Testis (tissue), 2 donors: ENCODE measurements at regions not wholly inside any gene's neighbourhood (a gene's known extent, or its start where the extent isn't known, plus 50 kb on each side); places are given as distances from the start of the nearest gene placed in this dataset.

Experiments used
- DNase-seq: peaks from one replicate; pipeline ENCODE4 v3.0.0-alpha.2; 2019
- H3K27ac ChIP-seq, 2 donors: fragments of 200-600 bp; sonication (generic); one replicate each; pipeline ENCODE4 v1.5.1; 2019
- H3K27me3 ChIP-seq: fragments of 200-600 bp; sonication (generic); one replicate; pipeline ENCODE4 v1.5.1; 2019
- H3K36me3 ChIP-seq: fragments of 200-600 bp; sonication (generic); one replicate; pipeline ENCODE4 v1.5.1; 2017; ENCODE audit warnings: low read depth; ENCODE audit errors: missing control alignments
- H3K4me1 ChIP-seq: fragments of 200-600 bp; sonication (generic); one replicate; pipeline ENCODE4 v1.5.1; 2019
- H3K4me3 ChIP-seq, 2 donors: fragments of 200-600 bp; sonication (generic); one replicate each; pipeline ENCODE4 v1.5.1; 2017 to 2019
- H3K9me3 ChIP-seq: fragments of 200-600 bp; sonication (generic); one replicate; pipeline ENCODE4 v1.5.1; 2017
- POLR2A ChIP-seq: fragments of 450-650 bp; IDR thresholded peaks from one replicate; pipeline ENCODE4 v1.6.1; 2017; ENCODE audit warnings: antibody characterized with exemption, mild to moderate bottlenecking, moderate library complexity
- WGBS, 2 donors: methylation state at CpG; one replicate each; pipeline ENCODE4 v1.1.5; 2018; 5-methylcytosine and 5-hydroxymethylcytosine counted together
- intact Hi-C: fragments of 100-400 bp; cut with DNase I; formaldehyde crosslinking; loops from one replicate; pipeline ENCODE4 v1.15.1; 2023; ENCODE audit warnings: low total_unique reads
- TF ChIP-seq, protein P1 (sequence below), 3 experiments: fragments of 450-650 bp in 2 of 3; fragments of 200-600 bp in 1 of 3; sonication (generic) in 1 of 3; IDR thresholded peaks; one replicate each; pipeline ENCODE4 v1.5.1; 2016 to 2019; ENCODE audit warnings: antibody characterized with exemption in 3 of 3, mild to moderate bottlenecking in 2 of 3, moderate library complexity in 1 of 3

DNA sequence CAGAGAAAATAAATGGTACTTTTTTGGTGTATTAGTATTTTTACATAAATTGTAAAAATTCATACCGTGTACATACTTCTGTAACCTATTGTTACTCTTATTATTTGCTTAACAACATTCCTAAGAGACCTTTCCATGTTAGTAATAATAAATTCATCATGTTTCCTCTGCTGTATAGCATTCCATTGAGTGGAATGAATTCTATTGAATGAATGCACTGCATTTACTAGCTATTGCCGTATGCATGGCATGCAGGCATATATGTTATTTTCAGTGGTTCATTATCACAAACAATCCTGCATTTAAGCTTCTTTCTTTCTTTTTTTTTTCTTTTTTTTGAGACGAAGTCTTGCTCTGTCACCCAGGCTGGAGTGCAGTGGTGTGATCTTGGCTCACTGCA lies 137.6 kb upstream of the TBX3 start:
- no peak overlapping the region for H3K4me3 ChIP-seq
- H3K4me1 ChIP-seq: peaks cover 6% of the 10 kb centered on the region
- intact Hi-C loops: no loop called here
- H3K9me3 ChIP-seq: no peaks in the 10 kb centered on the region
- no peaks in the 10 kb centered on the region for H3K27me3 ChIP-seq
- no peaks in the 10 kb centered on the region for H3K36me3 ChIP-seq
- TF ChIP-seq, protein P1, sequence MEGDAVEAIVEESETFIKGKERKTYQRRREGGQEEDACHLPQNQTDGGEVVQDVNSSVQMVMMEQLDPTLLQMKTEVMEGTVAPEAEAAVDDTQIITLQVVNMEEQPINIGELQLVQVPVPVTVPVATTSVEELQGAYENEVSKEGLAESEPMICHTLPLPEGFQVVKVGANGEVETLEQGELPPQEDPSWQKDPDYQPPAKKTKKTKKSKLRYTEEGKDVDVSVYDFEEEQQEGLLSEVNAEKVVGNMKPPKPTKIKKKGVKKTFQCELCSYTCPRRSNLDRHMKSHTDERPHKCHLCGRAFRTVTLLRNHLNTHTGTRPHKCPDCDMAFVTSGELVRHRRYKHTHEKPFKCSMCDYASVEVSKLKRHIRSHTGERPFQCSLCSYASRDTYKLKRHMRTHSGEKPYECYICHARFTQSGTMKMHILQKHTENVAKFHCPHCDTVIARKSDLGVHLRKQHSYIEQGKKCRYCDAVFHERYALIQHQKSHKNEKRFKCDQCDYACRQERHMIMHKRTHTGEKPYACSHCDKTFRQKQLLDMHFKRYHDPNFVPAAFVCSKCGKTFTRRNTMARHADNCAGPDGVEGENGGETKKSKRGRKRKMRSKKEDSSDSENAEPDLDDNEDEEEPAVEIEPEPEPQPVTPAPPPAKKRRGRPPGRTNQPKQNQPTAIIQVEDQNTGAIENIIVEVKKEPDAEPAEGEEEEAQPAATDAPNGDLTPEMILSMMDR (IDR thresholded peaks at IDR 0.05): no peak
- no peak for TF ChIP-seq POLR2A
- WGBS, 2 donors: 88 to 92% methylated on average over 3 of the region's 3 CpGs
- DNase-seq: no peak
- no peak overlapping the region for H3K27ac ChIP-seq

DNA sequence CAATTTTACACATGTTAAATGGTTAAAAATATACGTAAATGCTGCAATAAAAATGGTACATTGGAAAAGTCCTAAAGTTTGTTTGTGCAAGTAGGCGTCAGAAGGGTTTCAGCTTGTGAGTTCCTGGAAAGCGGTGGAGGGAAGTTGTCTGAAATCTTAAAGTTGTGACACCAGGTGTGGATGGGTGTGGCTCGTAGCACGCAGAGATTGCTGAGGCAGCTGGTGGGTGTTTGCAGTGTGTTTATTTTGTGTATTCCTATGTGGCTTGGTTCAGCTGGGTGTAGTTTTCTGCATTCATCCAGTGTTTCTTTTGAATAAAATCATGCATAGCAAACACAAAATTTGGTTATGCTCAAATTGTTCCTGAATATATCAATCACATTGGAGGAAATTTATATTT lies 136.8 kb upstream of the TBX3 start:
- WGBS, 2 donors: 83 to 86% methylated on average over 5 of the region's 5 CpGs
- no peak for TF ChIP-seq POLR2A
- TF ChIP-seq, protein P1 (IDR thresholded peaks at IDR 0.05): no peak
- DNase-seq: no peak
- no peak overlapping the region for H3K27ac ChIP-seq
- H3K4me1 ChIP-seq: peaks cover 6% of the 10 kb centered on the region
- no peaks in the 10 kb centered on the region for H3K9me3 ChIP-seq
- H3K36me3 ChIP-seq: no peaks in the 10 kb centered on the region
- H3K4me3 ChIP-seq: no peak overlapping the region
- H3K27me3 ChIP-seq: no peaks in the 10 kb centered on the region
- intact Hi-C loops: no loop called here

DNA sequence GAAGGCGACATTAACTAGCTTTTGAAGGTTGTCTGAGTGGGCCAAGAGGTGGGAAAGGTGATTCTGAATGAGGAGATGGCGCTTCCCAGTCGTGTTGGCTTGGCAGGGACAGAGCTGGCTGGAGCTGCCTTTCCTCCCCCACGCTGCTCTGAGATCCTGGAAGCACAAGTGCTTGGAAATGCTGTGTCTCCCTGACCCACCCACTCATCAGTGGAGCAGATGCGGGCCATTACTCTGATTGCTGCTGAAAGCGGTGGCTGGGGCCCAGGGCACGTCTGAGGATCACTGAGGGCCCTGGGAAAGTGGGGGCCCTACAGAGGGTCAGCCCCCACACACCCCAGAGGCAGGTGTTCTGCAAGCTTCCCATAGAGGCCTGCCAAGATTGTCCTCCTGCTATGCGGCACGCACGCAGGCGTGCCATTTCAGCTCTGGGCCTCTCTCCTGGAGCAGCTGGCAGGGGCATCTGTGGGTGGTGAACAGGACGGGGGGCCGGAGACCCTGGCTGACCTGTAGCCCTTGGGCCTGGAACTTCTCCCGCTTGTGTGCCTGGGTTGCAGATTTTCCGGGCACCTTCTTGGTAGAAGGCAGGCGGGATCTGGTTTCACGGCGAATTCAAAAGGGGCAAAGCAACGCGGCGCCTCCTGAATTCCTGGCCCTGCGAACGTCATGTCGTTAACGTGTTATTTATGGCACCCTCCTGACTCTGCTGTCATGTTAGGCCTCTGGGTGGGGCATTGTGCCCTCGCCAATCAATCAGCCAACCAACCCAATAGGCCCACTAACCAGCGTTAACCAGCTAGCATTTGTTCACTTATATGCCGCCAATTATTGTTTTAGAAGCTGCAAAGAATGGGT lies 133.8 kb upstream of the TBX3 start:
- Histone ChIP-seq H3K27ac (no peak overlapping the region), H3K4me1 (peaks cover 6% of the 10 kb centered on the region), H3K27me3 (no peaks in the 10 kb centered on the region), H3K36me3 (no peaks in the 10 kb centered on the region), H3K4me3 (no peak overlapping the region), H3K9me3 (no peaks in the 10 kb centered on the region)
- TF ChIP-seq POLR2A: no peak
- TF ChIP-seq, protein P1 (IDR thresholded peaks at IDR 0.05): no peak
- WGBS, 2 donors: 57 to 62% methylated on average over 15 to 28 of the region's 28 CpGs
- intact Hi-C loops: no loop called here
- peak; percentile 52 for DNase-seq

DNA sequence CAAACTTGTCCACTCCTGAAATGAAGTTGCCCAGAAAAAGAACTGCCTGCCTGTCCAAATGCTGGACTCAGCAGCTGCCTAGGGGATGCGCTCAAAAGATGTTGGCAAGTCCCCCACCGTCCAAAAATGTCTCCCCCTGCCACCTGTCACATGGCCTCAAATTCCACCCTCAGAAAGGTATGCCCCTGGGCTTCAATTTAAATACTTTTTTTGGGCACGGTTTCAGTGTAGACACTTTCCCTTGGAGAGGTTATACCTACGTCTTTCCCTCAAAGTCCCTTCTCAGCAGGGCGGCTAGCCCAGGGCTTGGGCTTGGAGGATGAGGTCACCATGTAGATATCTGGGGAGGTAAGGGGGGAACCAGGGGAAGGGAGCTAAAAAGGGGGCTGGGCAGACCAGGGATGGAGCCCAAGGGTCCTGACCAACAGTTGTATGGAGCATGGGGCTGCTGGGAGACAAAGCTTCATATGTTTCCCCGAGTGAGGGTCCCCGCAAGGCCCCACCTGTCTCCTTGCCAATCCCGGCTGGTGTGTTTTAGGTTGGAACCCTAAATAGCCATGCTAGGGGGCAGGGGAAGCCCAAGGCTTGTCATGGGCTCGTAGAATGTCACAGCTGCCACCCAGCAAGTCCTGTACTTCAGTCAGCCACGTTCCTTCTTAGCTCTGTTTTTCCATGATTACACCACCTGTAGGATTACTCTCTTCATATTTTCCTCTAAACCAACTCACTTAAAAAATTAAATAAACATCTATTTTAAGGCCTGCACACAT lies 131.2 kb upstream of the TBX3 start:
- peaks cover 6% of the 10 kb centered on the region for H3K4me1 ChIP-seq
- intact Hi-C loops: no loop called here
- no peak overlapping the region for H3K27ac ChIP-seq
- whole genome bisulfite sequencing, 2 donors: 91 to 95% methylated on average over 10 of the region's 10 CpGs
- no peaks in the 10 kb centered on the region for H3K36me3 ChIP-seq
- H3K27me3 ChIP-seq: no peaks in the 10 kb centered on the region
- H3K4me3 ChIP-seq: no peak overlapping the region
- no peak for DNase-seq
- no peaks in the 10 kb centered on the region for H3K9me3 ChIP-seq
- TF ChIP-seq, protein P1 (IDR thresholded peaks at IDR 0.05): no peak
- TF ChIP-seq POLR2A: no peak
